K562 (cell line): ENCODE measurements at regions not wholly inside any gene's neighbourhood (a gene's known extent, or its start where the extent isn't known, plus 50 kb on each side); places are given as distances from the start of the nearest gene placed in this dataset.

Experiments used
- ATAC-seq: fragments of 200-7000 bp; cut with Tn5 transposase; 3 replicates; pipeline ENCODE4 v1.9.1; 2020; ENCODE audit warnings: moderate library complexity
- BruUV-seq: library from RNA; stranded (reverse); fragments of 400-500 nt; replicated peaks from 2 replicates; lab custom pipeline; 2021; lab: Mats Ljungman, UMichigan
- CTCF ChIA-PET: fragments of 300-600 bp; formaldehyde crosslinking; extraction: SDS; loops from one replicate; lab custom pipeline; 2021; ENCODE audit warnings: low intra/inter-chr PET ratio; lab: Yijun Ruan, JAX
- POLR2A ChIA-PET: fragments of 300-600, 350-650 bp; sonication (Branson Sonifier 250); formaldehyde crosslinking; extraction: SDS; loops from one replicate; lab custom pipeline; 2021; ENCODE audit warnings: antibody characterized with exemption, inconsistent platforms; lab: Yijun Ruan, JAX
- DNase-seq, 4 experiments: peaks; one replicate each; pipeline versions ENCODE4 v3.0.0 to v3.0.0-alpha.2; 2011 to 2018; ENCODE audit warnings: low spot score in 3 of 4, mixed read lengths in 3 of 4; ENCODE audit errors: extremely low read depth in 1 of 4
- FAIRE-seq: peaks from 2 replicates; lab custom pipeline; 2011; peaks lifted over from hg19 to GRCh38; lab: Jason Lieb, UNC
- H2AFZ ChIP-seq: 2 replicates; pipeline ENCODE4 v1.6.0; 2011; ENCODE audit warnings: low read depth, low read length, control low read depth, inconsistent platforms
- H3K27ac ChIP-seq: fragments of 200-600 bp; 3 replicates; pipeline ENCODE4 v1.8.0; 2011; ENCODE audit warnings: low read depth, mild to moderate bottlenecking, control low read depth, inconsistent platforms, low read length, moderate library complexity, mixed read lengths; ENCODE audit errors: extremely low read depth
- H3K27me3 ChIP-seq, 2 experiments: fragments of 300-600 bp in 1 of 2; 2 replicates in 1 of 2; 3 replicates in 1 of 2; pipeline versions ENCODE4 v1.6.0 to v1.8.0; 2011; ENCODE audit warnings: inconsistent platforms in 2 of 2, low read length in 2 of 2, mild to moderate bottlenecking in 1 of 2, mixed read lengths in 1 of 2, moderate library complexity in 1 of 2; ENCODE audit not compliant: control insufficient read depth in 2 of 2, insufficient read depth in 2 of 2
- H3K36me3 ChIP-seq: fragments of 300-600 bp; 3 replicates; pipeline ENCODE4 v1.8.0; 2011; ENCODE audit warnings: mild to moderate bottlenecking, low read length, inconsistent platforms; ENCODE audit not compliant: control insufficient read depth, insufficient read depth
- H3K4me1 ChIP-seq, 2 experiments: fragments of 200-600 bp in 1 of 2; replicated peaks in 1 of 2; 2 replicates in 1 of 2; 3 replicates in 1 of 2; pipeline versions ENCODE4 v1.5.1 to v1.8.0; 2011; ENCODE audit warnings: inconsistent platforms in 2 of 2, low read length in 2 of 2, mild to moderate bottlenecking in 1 of 2, mixed read lengths in 1 of 2, moderate library complexity in 1 of 2; ENCODE audit not compliant: control insufficient read depth in 2 of 2, insufficient read depth in 2 of 2
- H3K4me2 ChIP-seq: 2 replicates; pipeline ENCODE4 v1.6.1; 2011; ENCODE audit warnings: low read length, control low read depth, inconsistent platforms, mixed read lengths; ENCODE audit not compliant: insufficient read depth
- H3K4me3 ChIP-seq: fragments of 200-600 bp; sonication (generic), shearing (Covaris generic); 2 replicates; pipeline ENCODE4 v1.5.1; 2016; ENCODE audit warnings: control low read depth, inconsistent platforms
- H3K79me2 ChIP-seq: fragments of 200-600 bp; 3 replicates; pipeline ENCODE4 v1.8.0; 2011; ENCODE audit warnings: low read length, inconsistent platforms; ENCODE audit not compliant: control insufficient read depth, insufficient read depth
- H3K9ac ChIP-seq, 2 experiments: 2 replicates each; pipeline versions ENCODE4 v1.6.0 to v1.6.1; 2011; ENCODE audit warnings: low read depth in 2 of 2, low read length in 2 of 2, control low read depth in 1 of 2, inconsistent platforms in 1 of 2, mild to moderate bottlenecking in 1 of 2, mixed read lengths in 1 of 2; ENCODE audit not compliant: insufficient read depth in 1 of 2
- H3K9me1 ChIP-seq: one replicate; pipeline ENCODE4 v1.6.0; 2011; ENCODE audit warnings: inconsistent platforms, mild to moderate bottlenecking, low read length, moderate library complexity; ENCODE audit not compliant: control insufficient read depth, insufficient read depth
- H3K9me3 ChIP-seq: replicated peaks from 2 replicates; pipeline ENCODE4 v1.5.1; 2011; ENCODE audit warnings: low read depth, low read length, inconsistent platforms; ENCODE audit not compliant: control insufficient read depth, insufficient read depth
- H4K20me1 ChIP-seq: replicated peaks from 2 replicates; pipeline ENCODE4 v1.6.1; 2011; ENCODE audit warnings: low read length, inconsistent platforms, mixed read lengths; ENCODE audit not compliant: control insufficient read depth, insufficient read depth
- ATF4 ChIP-seq: fragments of 450-650 bp; formaldehyde crosslinking; IDR thresholded peaks from 2 replicates; pipeline ENCODE4 v1.4.0; 2022; ENCODE audit warnings: mild to moderate bottlenecking, moderate library complexity
- CREB3L1 ChIP-seq: fragments of 450-650 bp; IDR thresholded peaks from 2 replicates; pipeline ENCODE4 v1.6.1; 2014; ENCODE audit warnings: low read depth, mild to moderate bottlenecking, moderate library complexity, borderline replicate concordance
- E2F1 ChIP-seq: sonication (generic); formaldehyde crosslinking; IDR thresholded peaks from 2 replicates; pipeline ENCODE4 v1.8.1; 2023; ENCODE audit warnings: mild to moderate bottlenecking, missing genetic modification reagents, moderate library complexity
- FOXA3 ChIP-seq, 2 experiments: fragments of 450-650 bp in 1 of 2; sonication (generic) in 1 of 2; formaldehyde crosslinking; IDR thresholded peaks in 1 of 2; conservative IDR thresholded peaks in 1 of 2; 2 replicates each; pipeline versions ENCODE4 v1.4.0 to v1.8.0; 2020 to 2022; ENCODE audit warnings: mild to moderate bottlenecking in 2 of 2, missing genetic modification reagents in 1 of 2
- NR2F6 ChIP-seq: fragments of 450-650 bp; formaldehyde crosslinking; IDR thresholded peaks from 2 replicates; pipeline ENCODE4 v1.4.0; 2020; ENCODE audit warnings: mild to moderate bottlenecking
- RBM25 ChIP-seq: fragments of 200-400 bp; formaldehyde crosslinking; IDR thresholded peaks from 2 replicates; pipeline ENCODE4 v1.6.1; 2018; ENCODE audit warnings: low read length, low read depth, moderate library complexity; ENCODE audit not compliant: severe bottlenecking
- ZNF764 ChIP-seq: fragments of 250-450 bp; sonication (Bioruptor Pico); IDR thresholded peaks from 2 replicates; pipeline ENCODE4 v1.4.0; 2020; ENCODE audit warnings: low read depth, mild to moderate bottlenecking, moderate library complexity
- WGBS: fragments of 100-300 bp; shearing (Covaris generic); methylation state at CpG from one replicate; pipeline ENCODE4 v1.1.6; 2016; ENCODE audit warnings: low coverage, mixed read lengths; ENCODE audit not compliant: insufficient coverage; ENCODE audit errors: missing lambda C conversion rate; 5-methylcytosine and 5-hydroxymethylcytosine counted together
- in situ Hi-C: fragments of 300-500 bp; cut with MboI; formaldehyde crosslinking; loops from 4 replicates; pipeline ENCODE4 v1.15.0; 2018; ENCODE audit warnings: inconsistent platforms, mixed read lengths
- intact Hi-C: fragments of 100-400 bp; cut with micrococcal nuclease; formaldehyde crosslinking; loops from 2 replicates; pipeline ENCODE4 v1.14.2; 2022

- Histone ChIP-seq H3K27ac (no peak overlapping the region), H3K4me3 (no peak overlapping the region), H3K4me2 (no peak overlapping the region), H3K9me1 (no peaks in the 10 kb centered on the region), H3K27me3 (peaks cover 18 to 40% of the 10 kb centered on the region in 2 experiments; a peak in 4 of 5 replicates), H3K36me3 (no peaks in the 10 kb centered on the region), H3K4me1 (no peaks in the 10 kb centered on the region), H3K9me3 (no peaks in the 10 kb centered on the region), H3K79me2 (no peaks in the 10 kb centered on the region), H3K9ac (no peak overlapping the region), H2AFZ (no peak overlapping the region), H4K20me1 (no peaks in the 10 kb centered on the region)
- ChIA-PET POLR2A (no interaction called here), CTCF (no interaction called here)
- in situ Hi-C loops (no loop called here), intact Hi-C loops (no loop called here)
- DNase-seq: no peak
- BruUV-seq: no TSS peak
- no peak for TF ChIP-seq ZNF764
- no peak for TF ChIP-seq CREB3L1
- TF ChIP-seq E2F1 (CRISPR knock-in tag): no peak
- no peak for TF ChIP-seq ATF4 (CRISPR knock-in tag)
- TF ChIP-seq FOXA3 (CRISPR knock-in tag; conservative IDR thresholded peaks at IDR 0.05 in 1 of 2, IDR thresholded peaks at IDR 0.05 in 1 of 2): peak; percentile 57 to 67
- TF ChIP-seq RBM25: peak; percentile 56
- TF ChIP-seq NR2F6: no peak
- FAIRE-seq: no peak
- no peak for ATAC-seq
- WGBS: 0% methylated on average over 4 of the region's 4 CpGs
These were observed 237.3 kb upstream of the CDH5 start for GRCh38 chr16:66129196-66129595.
